OCI-LY7 (cell line): ENCODE measurements at regions not wholly inside any gene's neighbourhood (a gene's known extent, or its start where the extent isn't known, plus 50 kb on each side); places are given as distances from the start of the nearest gene placed in this dataset.

ENCODE experiments used
- CTCF ChIP-seq: fragments of 200-600 bp; sonication (generic); conservative IDR thresholded peaks from 2 replicates; pipeline ENCODE4 v1.5.1; 2014; ENCODE audit warnings: mild to moderate bottlenecking, antibody characterized with exemption, low read length, moderate library complexity, mixed read lengths
- EZH2phosphoT487 ChIP-seq: fragments of 200-600 bp; sonication (generic); IDR thresholded peaks from 2 replicates; pipeline ENCODE4 v1.6.1; 2018; ENCODE audit warnings: low read depth, borderline replicate concordance, mild to moderate bottlenecking, mixed run types, antibody characterized with exemption, low read length, moderate library complexity, mixed read lengths

GRCh38 chr1:83055391-83056170 lies 943.4 kb downstream of the TTLL7 start:
- no peak for TF ChIP-seq CTCF
- TF ChIP-seq EZH2phosphoT487 = no peak
